NCI-H524 (cell line): ENCODE measurements at regions not wholly inside any gene's neighbourhood (a gene's known extent, or its start where the extent isn't known, plus 50 kb on each side); places are given as distances from the start of the nearest gene placed in this dataset.
A peak's percentile ranks its signal among the peaks of the same experiment; 100 is the strongest.

ENCODE experiments used
- DNase-seq, 2 experiments: peaks; one replicate each; lab custom pipeline; 2025; lab: John Stamatoyannopoulos, UW

DNA sequence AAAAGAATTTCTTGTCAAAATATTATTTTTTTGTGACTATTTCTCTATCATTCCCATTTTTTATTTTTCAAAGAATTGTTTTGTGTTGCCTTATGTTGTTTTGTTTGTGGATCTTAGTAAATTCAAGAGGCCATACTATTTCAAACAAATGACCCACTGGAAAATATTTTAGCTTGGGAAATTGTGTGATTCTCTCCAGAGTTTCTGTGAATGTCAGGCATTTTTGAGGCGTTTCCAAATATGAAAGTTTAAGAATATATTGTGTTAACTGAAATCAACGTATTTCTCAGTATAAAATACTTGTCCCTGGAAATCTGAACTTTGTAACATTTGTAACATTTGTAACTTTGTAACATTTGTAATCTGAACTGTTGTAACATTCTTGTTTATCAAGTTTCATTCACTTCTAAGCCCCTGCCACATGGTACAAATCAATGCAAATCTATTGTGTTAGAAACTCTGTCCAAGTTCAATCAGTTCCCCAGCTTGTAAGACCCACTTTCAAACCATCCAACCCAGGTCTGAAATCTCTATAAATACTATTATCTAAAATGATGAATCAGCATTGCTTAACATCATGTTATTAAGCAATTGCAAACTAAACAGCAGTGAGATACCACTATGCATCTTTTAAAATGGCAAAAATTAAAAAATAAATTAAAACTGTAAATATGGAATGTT, 465.4 kb upstream of the GRID2 start:
- DNase-seq: no peak

DNA sequence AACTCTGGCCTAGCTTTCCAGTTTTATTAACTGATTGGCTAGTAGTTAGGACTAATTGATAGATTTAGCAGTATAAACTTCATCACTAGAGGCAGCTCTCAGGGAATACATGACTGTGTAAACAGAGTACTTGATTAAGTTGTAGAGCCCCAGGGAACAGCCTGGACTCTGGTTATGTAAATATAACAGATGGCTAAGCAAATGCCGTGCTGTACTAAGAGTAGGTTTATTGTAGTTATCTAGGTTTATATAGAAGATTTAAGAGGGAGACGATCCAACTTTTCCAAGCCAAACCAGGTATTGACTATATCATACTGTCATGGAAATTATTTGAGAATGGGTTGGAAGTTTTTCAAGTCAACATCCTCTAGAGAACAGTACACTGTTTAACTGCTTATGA, 463.4 kb upstream of the GRID2 start:
- DNase-seq: peak; percentile 22 to 78

DNA sequence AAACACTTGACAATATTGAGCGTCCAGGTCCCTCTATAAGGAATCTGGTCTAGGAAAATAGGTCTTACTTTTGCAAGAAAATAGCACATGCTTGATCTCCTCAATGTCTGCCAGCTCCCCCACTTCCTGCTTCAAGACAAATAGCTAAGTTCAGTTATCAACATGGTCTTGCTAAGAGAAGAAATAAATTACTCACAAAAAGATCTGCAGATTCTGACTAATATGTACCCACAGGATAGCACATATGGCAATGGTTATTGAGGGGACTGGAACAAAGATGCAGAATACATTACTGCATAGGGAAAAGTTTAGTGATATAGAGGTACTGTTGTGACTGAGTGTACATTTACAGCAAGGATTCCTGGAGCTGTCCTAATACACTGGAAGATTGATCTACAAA, 457.5 kb upstream of the GRID2 start:
- no peak for DNase-seq

DNA sequence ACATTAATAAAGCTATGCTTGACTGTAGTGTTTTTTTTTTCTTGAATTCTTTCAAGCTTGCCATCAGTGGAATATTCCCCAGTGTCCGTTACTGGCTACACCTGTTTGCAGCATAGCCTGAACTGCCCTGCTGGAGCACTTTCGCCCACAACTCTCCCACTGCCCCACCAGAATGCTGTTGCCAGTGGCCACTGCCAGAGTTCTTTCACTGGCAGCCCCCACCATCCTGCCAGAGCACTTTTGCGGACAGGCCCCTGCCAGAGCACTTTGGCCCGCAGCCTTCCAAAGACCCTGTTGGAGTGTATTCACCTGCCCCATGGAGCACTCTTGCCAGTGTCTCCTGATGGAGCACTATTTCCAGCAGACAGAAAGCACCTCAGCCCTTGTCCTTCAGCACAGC, 452.3 kb upstream of the GRID2 start:
- no peak for DNase-seq

DNA sequence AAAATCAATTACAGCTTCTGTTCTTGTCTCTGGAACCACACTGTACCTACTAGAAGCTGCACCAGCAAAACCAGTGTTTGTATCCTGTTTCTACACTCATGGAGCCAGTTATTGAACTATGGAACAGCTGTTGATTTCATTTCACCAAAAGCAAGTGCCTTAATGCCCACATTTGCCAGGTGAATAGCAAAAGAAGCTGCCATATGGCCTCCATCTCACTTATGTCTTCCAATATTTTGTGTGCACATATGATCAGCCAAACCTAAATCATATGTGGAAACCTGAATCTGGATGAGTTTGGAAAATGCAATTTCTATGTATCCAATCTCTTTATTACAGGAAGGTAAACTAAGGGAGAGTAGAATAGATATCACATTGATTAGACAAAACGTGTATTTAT, 415.8 kb upstream of the GRID2 start:
- peak; percentile 21 to 81 for DNase-seq

DNA sequence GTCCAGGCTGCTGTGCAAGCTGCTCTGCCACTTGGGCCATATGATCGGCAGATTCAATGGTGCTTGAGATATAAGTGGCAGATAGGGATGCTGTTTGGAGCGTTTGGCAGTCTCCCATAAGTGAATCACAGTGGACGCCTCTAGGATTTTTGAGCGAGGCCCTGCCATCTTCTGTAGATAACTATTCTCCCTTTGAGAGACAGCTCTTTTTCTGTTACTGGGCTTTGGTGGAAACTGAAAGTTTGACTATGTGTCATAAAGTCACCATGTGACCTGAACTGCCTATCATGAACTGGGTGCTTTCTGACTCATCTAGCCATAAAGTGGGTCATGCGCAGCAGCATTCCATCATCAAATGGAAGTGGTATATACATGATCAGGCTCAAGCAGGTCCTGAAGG, 412.5 kb upstream of the GRID2 start:
- DNase-seq: peak; percentile 59 to 75

DNA sequence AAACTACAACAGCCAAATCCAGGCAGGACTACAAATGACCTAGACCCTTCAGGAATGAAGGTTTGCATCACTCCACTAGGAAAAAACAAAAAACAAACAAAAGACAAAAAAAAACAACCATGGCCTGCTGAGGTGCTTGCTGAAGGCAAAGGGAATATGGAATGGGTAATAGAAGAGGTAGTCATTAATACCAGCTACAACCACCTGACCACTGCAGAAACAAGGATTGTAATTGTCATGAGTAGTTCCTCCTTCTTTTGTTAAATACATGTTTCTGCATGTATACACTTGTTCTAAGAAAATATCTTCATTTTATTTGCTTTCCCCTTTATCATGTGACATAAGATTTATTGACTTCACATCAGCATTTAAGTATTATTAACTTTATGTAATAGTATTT, 409.8 kb upstream of the GRID2 start:
- DNase-seq: no peak

DNA sequence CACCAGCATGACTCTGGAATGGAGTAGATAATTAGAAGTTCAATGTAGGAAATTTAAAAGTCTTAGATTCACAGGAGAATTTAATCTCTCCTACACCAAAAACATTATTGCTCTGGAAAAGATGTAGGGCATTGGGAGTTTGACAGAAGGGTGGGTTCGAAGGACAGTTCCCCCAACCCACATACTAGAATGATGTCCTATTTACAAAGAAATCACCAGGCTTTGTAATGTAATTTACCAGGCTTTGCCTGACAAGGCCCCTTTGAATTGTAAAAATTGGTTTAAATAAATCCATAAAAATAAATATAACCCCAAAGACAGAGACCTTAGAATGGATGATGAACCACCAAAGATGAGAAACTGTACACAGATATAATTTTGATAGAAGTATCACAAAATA, 399.2 kb upstream of the GRID2 start:
- DNase-seq: no peak

DNA sequence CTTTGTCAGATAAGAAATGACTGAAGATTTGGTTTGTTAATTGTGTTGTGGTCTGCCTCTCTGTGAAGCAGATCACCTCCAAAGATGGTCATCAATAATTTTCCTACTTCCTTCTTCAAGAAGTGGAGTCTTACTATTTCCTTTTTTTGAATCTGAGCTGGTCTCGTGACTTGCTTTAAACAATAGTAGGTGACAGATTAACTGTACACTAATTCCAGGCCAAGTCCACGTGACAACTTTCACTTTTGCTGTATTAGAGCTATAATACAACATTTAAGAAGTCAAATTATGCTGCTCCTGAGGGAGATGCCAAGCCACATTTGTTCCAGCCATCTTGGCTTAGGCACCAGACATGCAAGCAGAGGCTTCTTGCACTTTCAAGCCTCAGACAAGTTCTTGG, 393.8 kb upstream of the GRID2 start:
- DNase-seq: no peak

DNA sequence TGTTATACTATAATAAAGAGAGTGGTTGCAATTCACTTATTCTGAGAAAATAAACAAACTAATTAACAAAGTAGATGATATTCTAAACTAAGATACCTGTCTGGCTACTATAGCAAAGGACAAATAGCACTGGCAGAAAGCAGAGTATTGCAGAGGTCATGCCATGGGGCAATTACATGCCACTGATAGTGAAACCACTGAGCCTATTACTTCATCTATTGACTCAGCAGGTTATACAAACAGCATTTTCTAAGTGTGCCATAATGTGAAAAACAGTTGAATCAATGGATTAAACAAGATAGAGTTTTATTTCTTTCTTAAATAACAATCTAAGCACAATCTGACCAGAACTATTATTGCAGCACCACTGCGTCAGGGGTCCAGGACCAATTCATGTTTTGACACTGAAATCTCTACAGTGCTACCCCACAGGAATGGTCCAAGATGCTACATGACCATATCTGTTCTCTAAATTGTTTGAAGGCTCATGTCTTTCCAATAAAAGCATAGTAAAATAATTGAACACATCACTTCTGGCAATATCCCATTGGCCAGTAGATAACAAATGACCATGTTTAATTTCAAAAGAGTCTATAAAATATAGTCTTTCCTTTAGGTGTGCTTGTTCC, 389.5 kb upstream of the GRID2 start:
- DNase-seq: no peak

DNA sequence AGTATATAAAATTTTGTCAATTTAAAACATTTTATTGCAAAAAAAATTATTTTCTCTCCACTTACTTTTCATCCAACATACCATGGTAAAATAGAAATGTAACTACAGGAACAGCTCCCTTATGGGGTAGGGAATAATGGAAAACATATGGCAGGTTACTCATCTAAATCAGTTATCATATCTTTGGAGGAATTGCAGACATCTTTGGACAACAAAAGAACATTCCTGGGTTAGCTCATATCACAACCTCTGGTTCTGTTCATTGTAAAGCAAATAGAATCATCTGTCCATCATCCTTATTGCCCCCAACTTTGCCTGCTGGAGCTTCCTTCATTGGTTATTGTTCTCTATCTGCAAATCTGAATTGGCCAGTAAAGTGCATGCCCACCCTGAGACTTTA, 387.5 kb upstream of the GRID2 start:
- DNase-seq: no peak

DNA sequence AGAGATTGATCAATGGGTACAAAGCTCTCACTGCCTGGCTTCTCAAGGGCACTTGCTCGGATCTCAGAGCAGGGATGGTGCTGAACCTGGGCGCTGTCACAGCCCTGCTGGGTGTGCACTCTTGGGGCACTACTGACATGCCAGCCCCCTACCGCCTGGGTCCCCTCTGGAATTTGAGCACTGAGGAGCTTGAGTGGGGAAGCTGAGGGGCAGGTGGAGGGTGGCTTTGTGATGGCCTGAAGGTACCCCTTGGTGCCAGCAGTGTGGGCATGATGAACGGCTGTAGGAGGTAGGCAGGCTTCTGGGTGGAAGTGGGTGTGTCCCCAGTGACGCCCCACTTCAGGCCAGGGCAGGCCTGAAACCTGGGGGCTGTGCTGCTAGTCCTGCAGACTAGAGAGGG, 379.1 kb upstream of the GRID2 start:
- DNase-seq: no peak

DNA sequence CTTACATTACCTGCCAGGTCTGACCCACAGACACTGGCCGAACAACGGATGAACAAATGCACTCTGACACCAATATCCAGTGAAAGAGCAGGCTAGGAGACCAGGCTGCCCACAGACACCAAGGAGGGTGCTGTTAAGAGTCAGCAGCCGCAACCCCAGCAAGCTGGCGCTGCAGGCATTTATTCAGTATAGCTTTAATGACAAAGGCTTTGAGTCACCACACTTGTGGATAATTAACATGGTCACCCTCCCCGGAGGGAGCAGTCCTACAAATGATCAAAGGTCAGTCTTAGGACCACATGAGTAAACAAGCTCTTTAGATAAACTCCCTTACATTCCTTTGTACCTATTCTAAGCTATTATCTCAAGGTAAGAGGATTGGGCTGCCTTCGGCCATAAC, 368.5 kb upstream of the GRID2 start:
- DNase-seq: no peak

DNA sequence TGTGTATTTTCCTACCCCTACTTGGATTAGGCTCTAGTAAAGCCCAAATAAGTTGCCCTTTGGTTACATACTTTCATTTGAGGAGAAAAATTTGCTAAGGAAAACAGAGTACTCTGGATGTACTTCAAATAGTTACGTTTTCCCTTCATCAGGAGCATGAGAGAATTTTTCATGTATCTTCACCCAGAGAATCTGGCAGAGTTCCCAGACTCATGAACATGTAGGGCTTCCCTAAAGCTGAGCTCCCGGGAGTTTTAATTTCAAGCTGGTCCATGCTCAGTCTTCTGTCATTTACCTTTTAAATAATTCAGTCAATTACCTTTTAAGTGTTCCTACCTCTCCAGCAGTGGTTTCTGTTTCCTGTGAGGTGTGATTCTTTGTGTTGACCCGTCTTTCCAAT, 367.5 kb upstream of the GRID2 start:
- DNase-seq: no peak

DNA sequence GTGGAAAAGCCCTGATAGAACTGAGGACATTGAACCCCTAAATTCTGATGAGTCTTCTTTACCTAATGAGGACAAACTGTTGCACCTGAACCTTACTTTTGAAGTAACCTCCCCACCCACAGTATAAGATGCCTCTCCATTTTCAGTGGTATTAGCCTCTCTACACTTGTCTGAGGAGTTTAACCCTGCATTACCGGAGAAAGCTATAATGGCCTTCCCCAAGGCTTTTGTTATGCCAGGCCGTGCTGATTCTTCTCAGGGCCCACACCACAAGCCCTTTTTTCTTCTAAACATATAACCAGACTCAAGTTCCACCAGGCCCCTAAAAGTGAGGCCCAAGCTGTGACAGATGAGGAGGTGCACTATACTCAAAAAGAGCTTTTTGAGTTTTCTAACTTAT, 345.8 kb upstream of the GRID2 start:
- no peak for DNase-seq

DNA sequence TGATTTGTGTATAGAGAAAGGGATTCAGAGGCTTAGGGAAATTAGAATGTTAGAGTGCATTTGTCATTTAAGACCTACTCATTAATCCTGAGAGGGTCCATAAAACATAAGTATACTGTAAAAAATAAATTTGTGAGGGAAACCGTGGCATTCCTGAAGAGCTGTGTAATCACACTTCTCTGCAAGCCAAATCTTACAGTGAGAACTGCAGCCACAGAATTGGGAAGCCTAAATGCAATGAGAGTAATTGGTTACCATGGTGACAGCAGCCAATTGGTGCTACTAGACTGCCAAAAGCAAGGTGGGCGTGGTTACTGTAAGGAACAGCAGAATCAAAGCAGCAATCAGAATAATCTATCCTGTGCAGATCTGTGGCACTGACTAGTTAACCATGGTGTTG, 345.2 kb upstream of the GRID2 start:
- DNase-seq: peak in 1 of 2 experiments; percentile 53

DNA sequence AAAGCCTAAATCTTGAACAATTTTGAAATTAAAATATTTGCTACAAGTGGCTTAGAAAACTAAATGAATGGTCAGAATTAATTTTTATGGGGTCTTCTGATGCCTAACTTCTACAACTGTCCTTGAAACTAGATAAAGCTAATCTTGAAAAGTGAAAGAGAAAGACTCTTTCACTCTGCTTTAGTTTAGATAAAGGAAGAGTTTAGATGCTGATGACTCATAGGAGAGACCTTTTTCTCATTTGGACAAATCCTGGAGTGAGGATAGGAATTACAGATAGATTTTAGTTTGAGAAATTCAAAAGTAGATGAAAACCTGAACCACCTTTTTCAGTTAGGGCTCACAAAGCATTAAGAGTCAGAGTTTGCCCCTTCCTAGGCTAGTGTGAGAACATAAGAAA, 342.3 kb upstream of the GRID2 start:
- DNase-seq: no peak

DNA sequence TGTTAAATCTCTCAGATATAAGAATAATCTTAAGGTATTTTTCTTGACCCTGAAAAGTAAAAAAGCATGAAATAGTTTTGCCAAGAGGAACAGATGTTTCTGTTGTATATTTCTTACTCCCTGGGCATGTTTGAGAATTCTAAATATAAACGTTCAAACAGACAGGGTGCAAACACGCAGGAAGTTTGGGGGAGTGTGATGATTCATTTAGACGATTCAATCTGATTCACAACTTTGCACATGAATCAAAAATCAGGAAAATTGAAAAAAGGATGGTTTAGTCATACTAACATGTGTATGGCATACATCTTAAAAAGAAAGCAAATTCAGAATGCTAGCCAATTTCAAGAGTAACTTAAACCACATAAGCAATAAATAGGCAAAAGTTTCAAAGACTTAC, 340.3 kb upstream of the GRID2 start:
- no peak for DNase-seq

DNA sequence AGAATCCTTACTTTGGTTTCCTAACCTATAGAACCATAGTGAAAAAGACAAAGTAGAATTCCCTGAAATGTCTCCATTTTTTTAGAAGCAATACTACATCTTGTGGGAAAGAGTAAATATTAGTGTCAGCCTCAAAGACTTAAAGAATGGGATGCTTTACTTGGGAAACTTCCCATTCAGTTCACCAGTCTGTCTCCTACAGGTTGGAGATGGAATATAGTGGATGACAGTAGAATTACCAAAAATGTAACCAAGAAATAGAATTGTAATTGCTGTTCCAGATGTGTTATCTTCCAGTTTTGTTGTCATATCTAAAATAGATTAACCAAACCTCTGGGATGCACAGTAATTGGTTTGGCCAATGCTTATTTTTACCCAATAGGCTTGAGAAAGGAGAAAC, 338.6 kb upstream of the GRID2 start:
- DNase-seq: no peak

DNA sequence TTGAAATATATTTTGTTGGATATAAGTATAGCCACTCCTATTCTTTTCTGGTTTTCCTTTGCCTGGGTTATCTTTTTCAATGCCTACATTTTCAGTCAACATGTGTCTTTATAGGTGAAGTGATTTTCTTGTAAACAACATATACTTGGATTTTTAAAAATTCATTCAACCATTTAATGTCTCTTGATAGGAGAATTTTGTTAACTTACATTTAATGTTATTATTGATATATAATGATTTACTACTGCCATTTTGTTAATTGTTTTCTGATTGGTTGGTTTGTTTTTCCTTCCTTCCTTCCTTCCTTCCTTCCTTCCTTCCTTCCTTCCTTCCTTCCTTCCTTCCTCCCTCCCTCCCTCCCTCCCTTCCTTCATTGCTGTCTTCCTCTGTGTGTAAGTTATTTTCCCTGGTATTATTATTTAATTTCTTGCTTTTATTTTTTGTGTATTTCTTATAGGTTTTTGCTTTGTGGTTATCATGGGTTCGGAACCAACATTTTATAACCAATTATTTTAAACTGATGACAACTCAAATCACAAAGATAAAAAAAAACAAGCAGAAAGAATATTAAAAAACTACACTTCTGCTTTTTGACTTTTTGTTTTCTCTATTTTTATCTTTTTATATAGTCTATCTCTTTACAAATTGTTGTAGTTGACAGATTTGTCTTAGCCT, 330.1 kb upstream of the GRID2 start:
- no peak for DNase-seq

DNA sequence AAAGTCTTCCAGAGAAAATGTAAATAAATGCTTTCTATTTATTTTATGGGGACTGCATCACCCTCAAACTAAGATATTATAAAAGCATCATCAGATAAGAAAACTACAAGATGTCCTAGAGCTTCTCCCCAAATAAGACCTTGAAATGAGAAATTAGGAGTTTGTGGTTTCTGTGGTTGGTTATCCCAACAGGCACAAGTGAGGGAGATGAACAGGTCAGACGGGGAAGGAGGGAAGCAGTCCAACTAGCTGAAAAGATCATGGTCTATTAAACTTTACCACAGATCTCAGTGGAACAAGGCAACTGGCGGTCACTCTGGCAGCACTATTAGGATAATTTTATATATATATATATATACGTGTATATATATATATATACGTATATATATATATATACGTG, 319.3 kb upstream of the GRID2 start:
- DNase-seq: no peak

DNA sequence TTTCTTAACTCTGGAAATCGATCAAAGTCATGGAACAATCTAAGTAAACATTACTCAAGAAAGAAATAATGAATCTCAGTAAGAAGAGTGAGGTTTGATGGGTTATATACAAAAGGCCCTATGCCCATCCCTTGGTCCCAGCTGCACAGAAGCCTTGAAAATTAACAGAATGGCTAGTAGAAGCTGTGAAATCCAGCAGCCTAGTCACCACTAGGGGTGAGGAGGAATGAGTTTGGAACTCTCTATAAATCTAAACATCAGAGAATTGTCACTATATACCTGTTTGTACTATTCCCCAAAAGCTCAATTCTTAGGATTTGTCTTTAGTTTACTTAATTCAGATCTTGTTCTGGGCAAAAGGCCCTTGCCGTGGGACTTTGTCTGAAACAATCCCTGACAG, 313.9 kb upstream of the GRID2 start:
- DNase-seq: no peak

DNA sequence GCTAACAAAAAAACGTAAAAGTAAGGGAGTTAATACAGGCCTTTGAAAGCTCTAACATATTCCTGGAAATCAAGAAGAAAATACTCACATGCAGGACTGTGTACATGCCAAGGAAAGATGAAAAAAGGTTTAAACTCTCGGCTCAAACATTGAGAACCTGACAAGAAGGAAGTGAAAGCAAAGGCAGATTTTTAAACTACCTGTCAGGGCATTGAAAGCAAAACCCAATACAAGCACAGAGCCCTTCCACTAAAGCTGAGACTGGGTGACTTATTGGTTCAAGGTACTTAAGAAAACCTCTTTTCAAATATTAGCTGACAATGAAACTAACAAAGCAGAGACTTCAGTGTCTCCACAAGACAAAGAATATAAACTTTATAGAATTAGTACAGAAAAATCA, 313.0 kb upstream of the GRID2 start:
- DNase-seq: no peak

DNA sequence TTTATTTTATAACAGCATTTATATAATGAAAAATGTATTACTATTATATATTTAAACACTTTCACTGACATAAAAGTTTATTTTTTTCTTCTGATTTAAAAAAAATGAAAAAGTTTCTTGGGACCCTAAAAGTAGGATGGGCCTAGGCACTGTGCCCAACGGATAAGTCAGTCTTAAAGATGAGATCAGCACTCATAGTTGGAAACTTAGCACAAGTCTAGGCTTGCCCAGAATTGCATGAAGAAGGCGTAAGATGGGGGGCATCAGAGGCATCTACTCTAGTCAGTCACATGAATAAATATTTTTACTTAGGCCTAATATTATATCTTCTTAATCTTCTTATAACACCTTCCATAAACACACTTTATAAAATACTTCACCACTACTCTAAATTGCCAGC, 306.7 kb upstream of the GRID2 start:
- DNase-seq: no peak
